H54 (cell line): ENCODE measurements at regions not wholly inside any gene's neighbourhood (a gene's known extent, or its start where the extent isn't known, plus 50 kb on each side); places are given as distances from the start of the nearest gene placed in this dataset.

Source experiments
- DNase-seq: peaks from one replicate; pipeline ENCODE4 v3.0.0; 2011; ENCODE audit warnings: low spot score, mixed read lengths; ENCODE audit not compliant: insufficient read length
- FAIRE-seq: peaks from 3 replicates; lab custom pipeline; 2011; peaks lifted over from hg19 to GRCh38; lab: Jason Lieb, UNC
- POLR2A ChIP-seq: IDR thresholded peaks from 2 replicates; pipeline ENCODE4 v1.6.1; 2011; ENCODE audit warnings: low read depth, mild to moderate bottlenecking, low read length

DNA sequence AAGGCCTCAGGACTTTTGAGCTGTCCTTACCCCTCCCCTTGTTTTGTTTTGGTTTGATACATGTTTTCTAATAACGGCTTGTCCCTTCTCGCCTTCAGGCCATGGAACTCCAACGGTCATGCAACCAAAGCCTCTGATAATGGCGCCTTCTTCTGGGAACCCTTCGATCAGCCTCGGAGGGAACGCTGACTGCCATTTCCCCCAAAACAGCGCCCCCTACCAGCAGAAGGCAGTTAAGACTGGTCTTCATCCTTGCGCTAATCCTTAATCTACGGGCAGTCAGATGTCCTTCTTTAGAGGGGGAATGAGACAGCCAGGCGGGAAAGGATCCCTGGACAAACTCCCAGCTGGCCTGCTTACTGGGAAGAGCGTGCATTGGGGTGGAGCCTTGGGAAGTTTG is 276.6 kb downstream of the ICE1 start:
- TF ChIP-seq POLR2A, result no peak
- DNase-seq (no peak), FAIRE-seq (no peak)

DNA sequence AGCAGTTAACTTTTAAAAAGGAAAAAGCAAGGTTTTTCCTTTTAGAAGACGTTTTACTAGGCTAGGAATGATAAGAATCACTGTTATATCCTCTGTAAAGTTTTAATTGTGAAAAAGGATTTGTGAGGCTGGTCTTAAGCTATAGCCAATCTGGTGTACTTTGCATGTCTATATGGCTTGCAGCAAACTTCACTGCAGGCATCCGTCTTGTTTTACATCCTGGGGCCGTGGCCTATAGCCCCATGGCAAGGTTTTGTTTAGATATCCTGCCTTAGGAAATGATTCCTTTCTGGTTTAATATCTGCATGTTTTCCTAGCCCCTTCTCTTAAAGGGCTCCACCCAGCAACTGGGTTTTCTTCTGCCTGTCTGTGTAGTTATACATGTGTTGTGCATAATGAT is 272.8 kb downstream of the ICE1 start:
- DNase-seq (no peak), FAIRE-seq (no peak)
- TF ChIP-seq POLR2A, result no peak

- no peak for DNase-seq
- FAIRE-seq, result no peak
- TF ChIP-seq POLR2A, result no peak
These were observed 266.4 kb downstream of the ICE1 start for GRCh38 chr5:5688925-5689310.

- no peak for DNase-seq
- TF ChIP-seq POLR2A, result no peak
- no peak for FAIRE-seq
These were observed 265.9 kb downstream of the ICE1 start for GRCh38 chr5:5688194-5688924.

DNA sequence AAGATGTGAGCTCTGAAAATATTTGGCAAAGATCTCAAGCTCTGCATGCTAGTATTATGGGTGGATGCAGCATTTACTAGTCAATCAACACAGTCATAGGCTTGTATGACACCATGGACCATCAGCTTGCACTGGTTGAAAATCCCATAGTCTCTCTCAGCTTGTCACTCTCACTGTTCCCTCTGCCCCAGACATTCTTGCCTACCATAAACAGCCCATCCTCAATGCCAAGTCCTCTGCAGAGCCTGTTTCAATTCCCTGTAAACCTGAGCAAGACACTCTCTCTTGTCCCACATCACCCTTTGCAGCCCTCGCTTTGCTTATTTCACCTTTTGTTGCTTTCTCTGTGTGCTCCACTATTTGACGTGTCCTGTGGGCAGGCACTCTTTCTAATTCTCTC is 264.6 kb downstream of the ICE1 start:
- no peak for TF ChIP-seq POLR2A
- no peak for FAIRE-seq
- no peak for DNase-seq

DNA sequence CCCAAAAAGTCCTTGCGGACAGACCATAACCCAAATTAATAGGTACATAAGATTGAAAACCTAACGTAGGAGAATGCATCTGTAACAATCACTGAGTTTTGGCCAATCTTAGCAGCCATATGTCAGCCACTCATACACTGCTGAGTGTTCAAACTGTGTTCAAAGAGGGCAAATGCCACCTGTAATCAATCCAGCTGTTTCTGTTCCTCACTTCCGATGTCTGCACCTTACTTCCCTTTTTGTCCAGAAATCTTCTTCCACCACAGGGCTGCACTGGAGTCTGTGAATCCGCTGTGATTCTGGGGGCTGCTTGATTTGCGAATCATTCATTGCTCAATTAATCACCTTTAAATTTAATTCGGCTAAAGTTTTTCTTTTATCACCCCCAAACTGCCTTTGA is 263.9 kb downstream of the ICE1 start:
- DNase-seq, result no peak
- FAIRE-seq, result no peak
- no peak for TF ChIP-seq POLR2A

DNA sequence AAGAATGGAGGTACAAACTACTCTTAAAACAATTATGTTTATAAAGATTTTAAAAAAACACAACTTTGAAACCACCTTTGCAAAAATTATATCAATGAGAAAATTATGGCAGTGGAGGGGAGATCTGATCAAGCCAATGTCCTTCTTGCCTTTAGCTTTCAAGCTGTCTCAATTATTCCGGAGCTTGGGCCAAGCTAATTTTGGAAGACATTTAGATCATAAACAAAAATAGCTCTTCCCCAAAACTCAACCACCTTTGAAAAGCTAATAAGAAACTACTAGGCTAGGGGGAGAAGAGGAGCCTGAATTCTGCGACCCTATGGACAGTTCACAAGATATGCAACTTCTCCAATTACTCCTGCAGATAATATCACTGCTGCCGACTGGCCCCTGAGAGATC is 263.3 kb downstream of the ICE1 start:
- TF ChIP-seq POLR2A, result no peak
- FAIRE-seq, result no peak
- no peak for DNase-seq

DNA sequence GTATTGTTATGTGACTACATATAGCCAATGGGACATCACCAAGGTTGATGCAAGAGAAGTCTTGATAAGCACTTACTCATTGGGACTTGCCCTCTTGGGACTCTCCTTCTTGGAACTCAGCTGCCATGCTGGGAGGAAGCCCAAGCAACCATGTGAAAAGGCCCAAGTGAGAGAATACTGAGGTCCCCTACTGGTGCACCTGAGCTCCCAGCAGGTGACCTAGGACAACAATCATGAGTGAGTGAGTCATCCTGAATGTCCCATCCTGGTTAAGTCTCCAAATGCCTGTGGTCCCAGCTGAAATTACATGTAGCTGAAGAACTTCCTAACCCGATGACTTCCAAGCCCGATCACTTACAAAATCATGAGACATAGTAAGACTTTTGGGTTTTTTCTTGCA is 260.7 kb downstream of the ICE1 start:
- no peak for TF ChIP-seq POLR2A
- DNase-seq, result no peak
- no peak for FAIRE-seq

GRCh38 chr5:5678909-5679308 is 256.4 kb downstream of the ICE1 start:
- TF ChIP-seq POLR2A, result no peak
- FAIRE-seq, result no peak
- DNase-seq, result no peak

GRCh38 chr5:5677738-5678137 is 255.3 kb downstream of the ICE1 start:
- FAIRE-seq, result no peak
- no peak for DNase-seq
- TF ChIP-seq POLR2A, result no peak

GRCh38 chr5:5676218-5676617 is 253.7 kb downstream of the ICE1 start:
- FAIRE-seq (no peak), DNase-seq (no peak)
- no peak for TF ChIP-seq POLR2A

DNA sequence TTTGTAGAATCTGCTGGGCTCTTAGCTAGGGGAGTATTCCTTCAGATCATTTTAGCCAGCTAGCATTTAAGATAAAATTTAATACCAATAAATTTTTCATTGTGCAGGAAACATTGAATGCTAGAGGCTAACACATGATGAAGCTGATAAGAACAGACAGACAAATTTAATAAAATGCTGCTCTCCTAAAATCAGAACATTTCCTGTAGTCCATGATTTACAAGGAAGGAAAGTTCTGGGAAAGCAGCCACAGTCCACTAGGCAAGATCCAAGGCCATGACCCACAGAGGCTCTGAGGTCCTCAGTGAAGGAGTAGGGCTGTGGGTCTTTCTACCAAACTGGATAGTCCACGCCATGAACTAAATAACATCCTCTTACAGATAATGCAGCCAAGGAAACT is 253.0 kb downstream of the ICE1 start:
- DNase-seq (no peak), FAIRE-seq (no peak)
- no peak for TF ChIP-seq POLR2A

- TF ChIP-seq POLR2A, result no peak
- FAIRE-seq (no peak), DNase-seq (no peak)
These were observed 249.3 kb downstream of the ICE1 start for GRCh38 chr5:5671823-5672222.

GRCh38 chr5:5667136-5667554 is 244.7 kb downstream of the ICE1 start:
- no peak for FAIRE-seq
- peak; percentile 11 for DNase-seq
- no peak for TF ChIP-seq POLR2A

DNA sequence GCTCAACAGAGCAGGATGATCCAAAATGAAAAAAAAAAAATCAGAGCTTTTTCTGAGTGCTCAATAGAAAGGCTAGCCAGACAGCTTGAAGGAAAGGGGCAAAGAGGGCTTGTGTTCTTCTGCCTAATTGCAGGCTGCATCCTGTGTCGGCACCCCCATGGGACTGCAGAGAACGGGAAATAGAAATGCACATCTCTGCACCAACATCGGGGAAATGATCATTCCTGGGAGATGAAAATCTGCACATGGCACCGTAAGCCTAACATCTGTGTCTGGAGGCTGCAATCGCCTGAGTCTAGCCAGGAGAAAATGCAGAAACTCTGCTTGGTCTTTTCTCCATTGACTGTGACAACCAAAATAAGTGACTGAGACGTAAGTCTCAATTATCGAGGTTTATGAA is 243.9 kb downstream of the ICE1 start:
- TF ChIP-seq POLR2A, result no peak
- DNase-seq, result no peak
- FAIRE-seq, result no peak

DNA sequence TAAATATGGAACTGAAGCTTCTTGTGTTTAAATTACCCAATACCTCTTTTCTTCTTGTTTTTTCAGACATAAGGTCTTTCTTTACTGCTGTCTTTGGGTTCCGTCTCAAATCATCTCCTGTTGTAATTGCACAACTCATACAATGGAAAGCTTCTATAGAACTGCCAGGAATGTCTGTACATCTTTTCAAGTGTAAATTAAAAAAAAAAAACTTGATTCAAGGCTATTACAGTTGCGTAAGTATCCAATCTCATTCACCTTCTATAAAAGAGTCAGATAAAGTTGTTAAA is 243.5 kb downstream of the ICE1 start:
- no peak for TF ChIP-seq POLR2A
- no peak for DNase-seq
- no peak for FAIRE-seq
